Neural crest cell (in vitro differentiated cells): ENCODE measurements at regions not wholly inside any gene's neighbourhood (a gene's known extent, or its start where the extent isn't known, plus 50 kb on each side); places are given as distances from the start of the nearest gene placed in this dataset.

Experiments used
- DNase-seq: peaks from one replicate; pipeline ENCODE4 v3.0.0; 2021; ENCODE audit warnings: low read depth, mixed read lengths, low spot score
- H3K27ac Mint-ChIP-seq: one replicate; pipeline ENCODE4 v1.8.0; 2021; ENCODE audit warnings: mild to moderate bottlenecking, mixed read lengths; ENCODE audit not compliant: unreplicated experiment
- H3K27me3 Mint-ChIP-seq: 2 replicates; pipeline ENCODE4 v1.8.0; 2021; ENCODE audit warnings: low read depth, mild to moderate bottlenecking, mixed read lengths
- H3K36me3 Mint-ChIP-seq: 2 replicates; pipeline ENCODE4 v1.8.0; 2021; ENCODE audit warnings: low read depth, mild to moderate bottlenecking, mixed read lengths
- H3K4me1 Mint-ChIP-seq: 2 replicates; pipeline ENCODE4 v1.8.0; 2021; ENCODE audit warnings: mixed read lengths
- H3K4me3 Mint-ChIP-seq: one replicate; pipeline ENCODE4 v1.8.0; 2021; ENCODE audit warnings: mild to moderate bottlenecking, mixed read lengths
- H3K9me3 Mint-ChIP-seq: 2 replicates; pipeline ENCODE4 v1.8.0; 2021; ENCODE audit warnings: mixed read lengths
- CTCF ChIP-seq: fragments of 200-600 bp; sonication (generic); conservative IDR thresholded peaks from 2 replicates; pipeline ENCODE4 v1.5.0; 2021; ENCODE audit warnings: antibody characterized with exemption, mild to moderate bottlenecking

GRCh38 chr2:61774351-61774750 lies 79.5 kb downstream of the FAM161A start:
- Mint-ChIP-seq H3K27me3 (peaks cover 15% of the 10 kb centered on the region), H3K9me3 (no peaks in the 10 kb centered on the region), H3K4me3 (no peak overlapping the region), H3K4me1 (peaks cover 4% of the 10 kb centered on the region), H3K27ac (no peak overlapping the region), H3K36me3 (no peaks in the 10 kb centered on the region)
- no peak for DNase-seq
- TF ChIP-seq CTCF: no peak

- no peak overlapping the region for H3K4me3 Mint-ChIP-seq
- no peak overlapping the region for H3K27ac Mint-ChIP-seq
These were observed 81.7 kb downstream of the FAM161A start for GRCh38 chr2:61771904-61772845.

DNA sequence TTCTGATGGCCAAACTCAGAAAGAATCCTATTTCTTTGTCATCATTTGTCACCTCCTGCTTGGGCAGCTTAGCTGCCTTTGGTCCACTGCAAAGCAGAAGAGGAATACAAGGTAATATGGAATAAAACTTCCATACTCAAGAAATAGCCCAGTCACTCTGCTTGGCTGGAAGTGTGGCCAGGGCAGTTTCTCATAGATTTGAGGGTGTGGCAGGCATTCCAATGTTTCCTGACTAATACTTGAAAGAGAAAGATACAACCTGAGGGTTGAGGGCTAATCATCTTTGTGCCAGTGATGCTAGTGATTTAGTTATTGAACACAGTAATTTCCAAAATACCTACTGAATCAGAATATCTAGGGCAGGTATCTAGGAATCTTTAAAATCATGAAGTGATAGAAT lies 83.1 kb downstream of the FAM161A start:
- no peak for TF ChIP-seq CTCF
- H3K27ac Mint-ChIP-seq: no peak overlapping the region
- no peak for DNase-seq
- H3K9me3 Mint-ChIP-seq: no peaks in the 10 kb centered on the region
- peaks cover 6% of the 10 kb centered on the region for H3K27me3 Mint-ChIP-seq
- no peak overlapping the region for H3K4me3 Mint-ChIP-seq
- H3K4me1 Mint-ChIP-seq: no peaks in the 10 kb centered on the region
- H3K36me3 Mint-ChIP-seq: no peaks in the 10 kb centered on the region

More at GRCh38 chr2:61771904-61772845, 81.7 kb downstream of the FAM161A start:
- Mint-ChIP-seq H3K36me3 (no peaks in the 10 kb centered on the region), H3K4me1 (no peaks in the 10 kb centered on the region), H3K9me3 (no peaks in the 10 kb centered on the region), H3K27me3 (peaks cover 15% of the 10 kb centered on the region)
- TF ChIP-seq CTCF: no peak
- no peak for DNase-seq

DNA sequence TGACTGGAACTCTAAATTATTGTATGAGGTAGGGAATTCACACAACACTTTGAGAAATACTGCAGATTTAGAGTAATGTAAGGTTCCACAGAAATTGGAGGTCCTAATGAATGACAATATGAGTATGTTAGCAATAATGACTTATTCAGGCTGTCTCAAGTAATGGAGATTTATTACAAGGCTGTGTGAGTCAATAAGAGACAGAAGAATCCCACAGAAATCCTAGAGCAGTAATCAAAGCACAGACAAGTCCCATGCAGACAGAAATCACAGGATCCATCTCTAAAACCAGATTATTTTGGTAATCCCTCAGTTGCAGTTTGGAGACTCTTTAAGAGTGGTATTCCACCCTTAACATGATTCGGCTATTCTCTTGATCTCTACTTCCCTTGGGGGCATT lies 83.6 kb downstream of the FAM161A start:
- H3K27ac Mint-ChIP-seq: no peak overlapping the region
- TF ChIP-seq CTCF: no peak

GRCh38 chr2:61769093-61769675 lies 84.7 kb downstream of the FAM161A start:
- Mint-ChIP-seq H3K27me3 (no peaks in the 10 kb centered on the region), H3K9me3 (no peaks in the 10 kb centered on the region), H3K4me1 (peaks cover 5% of the 10 kb centered on the region), H3K27ac (no peak overlapping the region), H3K4me3 (no peak overlapping the region), H3K36me3 (peaks cover 2% of the 10 kb centered on the region)
- no peak for DNase-seq
- no peak for TF ChIP-seq CTCF

More for the DNA sequence above, 83.6 kb downstream of the FAM161A start:
- Mint-ChIP-seq H3K4me1 (no peaks in the 10 kb centered on the region), H3K27me3 (peaks cover 3% of the 10 kb centered on the region), H3K9me3 (no peaks in the 10 kb centered on the region), H3K4me3 (no peak overlapping the region), H3K36me3 (no peaks in the 10 kb centered on the region)
- no peak for DNase-seq
